HepG2 (cell line): ENCODE measurements at regions not wholly inside any gene's neighbourhood (a gene's known extent, or its start where the extent isn't known, plus 50 kb on each side); places are given as distances from the start of the nearest gene placed in this dataset.

ENCODE experiments used
- ATAC-seq: fragments of 200-7000 bp; cut with Tn5 transposase; 3 replicates; pipeline ENCODE4 v1.9.1; 2020; ENCODE audit warnings: mild to moderate bottlenecking, moderate library complexity
- BruUV-seq: library from RNA; stranded (reverse); fragments of 400-500 nt; replicated peaks from 2 replicates; lab custom pipeline; 2021; lab: Mats Ljungman, UMichigan
- CTCF ChIA-PET: fragments of 300-600 bp; formaldehyde crosslinking; extraction: SDS; loops from one replicate; lab custom pipeline; 2021; ENCODE audit warnings: low total read pairs, inconsistent platforms, low intra/inter-chr PET ratio; lab: Yijun Ruan, JAX
- POLR2A ChIA-PET: fragments of 350-600 bp; sonication (Branson Sonifier 250); formaldehyde crosslinking; loops from one replicate; lab custom pipeline; 2020; ENCODE audit warnings: antibody characterized with exemption, inconsistent platforms; lab: Yijun Ruan, JAX
- DNase-seq: peaks from one replicate; pipeline ENCODE4 v3.0.0-alpha.2; 2015; ENCODE audit warnings: low spot score
- FAIRE-seq: peaks from 3 replicates; lab custom pipeline; 2011; peaks lifted over from hg19 to GRCh38; lab: Jason Lieb, UNC
- H2AFZ ChIP-seq: one replicate; pipeline ENCODE4 v1.6.1; 2011; ENCODE audit warnings: low read length, inconsistent platforms
- H3K27ac ChIP-seq: fragments of 300-600 bp; 3 replicates; pipeline ENCODE4 v1.8.0; 2011; ENCODE audit warnings: mixed run types, mild to moderate bottlenecking, mixed read lengths, low read length, inconsistent platforms; ENCODE audit not compliant: insufficient read depth; ENCODE audit errors: extremely low read length
- H3K27me3 ChIP-seq, 2 experiments: fragments of 200-600 bp in 1 of 2; 2 replicates in 1 of 2; 3 replicates in 1 of 2; pipeline versions ENCODE4 v1.6.0 to v1.8.0; 2011; ENCODE audit warnings: low read length in 2 of 2, mild to moderate bottlenecking in 2 of 2, moderate library complexity in 2 of 2, inconsistent platforms in 1 of 2; ENCODE audit not compliant: insufficient read depth in 2 of 2, control insufficient read depth in 1 of 2
- H3K36me3 ChIP-seq, 2 experiments: fragments of 200-600 bp in 1 of 2; replicated peaks in 1 of 2; 2 replicates in 1 of 2; 3 replicates in 1 of 2; pipeline versions ENCODE4 v1.5.1 to v1.8.0; 2011; ENCODE audit warnings: low read length in 2 of 2, inconsistent platforms in 1 of 2; ENCODE audit not compliant: insufficient read depth in 2 of 2, control insufficient read depth in 1 of 2
- H3K4me1 ChIP-seq: 2 replicates; pipeline ENCODE4 v1.5.1; 2012; ENCODE audit warnings: low read length, inconsistent platforms; ENCODE audit not compliant: insufficient read depth
- H3K4me2 ChIP-seq: 2 replicates; pipeline ENCODE4 v1.6.0; 2011; ENCODE audit warnings: low read depth, low read length, inconsistent platforms
- H3K4me3 ChIP-seq, 3 experiments: fragments of 200-600 bp in 1 of 3; sonication (generic), shearing (Covaris generic) in 1 of 3; replicated peaks in 1 of 3; 2 replicates each; pipeline ENCODE4 v1.5.1; 2011 to 2016; ENCODE audit warnings: low read length in 3 of 3, inconsistent platforms in 2 of 3, low read depth in 2 of 3, mild to moderate bottlenecking in 2 of 3, control low read depth in 1 of 3, mixed read lengths in 1 of 3; ENCODE audit not compliant: insufficient read depth in 1 of 3
- H3K79me2 ChIP-seq: one replicate; pipeline ENCODE4 v1.6.1; 2011; ENCODE audit warnings: low read length, inconsistent platforms; ENCODE audit not compliant: insufficient read depth
- H3K9ac ChIP-seq: 2 replicates; pipeline ENCODE4 v1.6.0; 2011; ENCODE audit warnings: mild to moderate bottlenecking, low read depth, low read length, inconsistent platforms; ENCODE audit not compliant: insufficient read depth
- H3K9me3 ChIP-seq: 2 replicates; pipeline ENCODE4 v1.5.1; 2012; ENCODE audit warnings: mild to moderate bottlenecking, low read length
- H4K20me1 ChIP-seq: 2 replicates; pipeline ENCODE4 v1.6.0; 2011; ENCODE audit warnings: inconsistent platforms, mild to moderate bottlenecking, low read length, moderate library complexity; ENCODE audit not compliant: insufficient read depth
- AHR ChIP-seq: IDR thresholded peaks from 2 replicates; pipeline ENCODE4 v1.6.1; 2018; ENCODE audit warnings: missing genetic modification reagents, missing compliant biosample characterization
- NR2F6 ChIP-seq, 2 experiments: IDR thresholded peaks; 2 replicates each; pipeline ENCODE4 v1.6.1; 2016; ENCODE audit warnings: antibody characterized with exemption in 1 of 2, mild to moderate bottlenecking in 1 of 2
- TBX2 ChIP-seq: sonication (generic); formaldehyde crosslinking; IDR thresholded peaks from 2 replicates; pipeline ENCODE4 v1.5.0; 2020; ENCODE audit warnings: missing genetic modification reagents, mild to moderate bottlenecking, borderline replicate concordance
- XBP1 ChIP-seq: sonication (generic); formaldehyde crosslinking; IDR thresholded peaks from 2 replicates; pipeline ENCODE4 v1.5.0; 2020; ENCODE audit warnings: missing genetic modification reagents
- ZNF180 ChIP-seq: sonication (generic); formaldehyde crosslinking; IDR thresholded peaks from 2 replicates; pipeline ENCODE4 v1.4.0; 2020; ENCODE audit warnings: low read depth, missing genetic modification reagents, borderline replicate concordance
- ZNF354B ChIP-seq: sonication (generic); formaldehyde crosslinking; IDR thresholded peaks from 2 replicates; pipeline ENCODE4 v1.8.0; 2022; ENCODE audit warnings: mild to moderate bottlenecking, missing genetic modification reagents
- ZNF512 ChIP-seq: sonication (generic); formaldehyde crosslinking; IDR thresholded peaks from 2 replicates; pipeline ENCODE4 v1.4.0; 2020; ENCODE audit warnings: mild to moderate bottlenecking, missing genetic modification reagents
- WGBS: methylation state at CpG from one replicate; pipeline ENCODE4 v1.1.6; 2017; ENCODE audit warnings: low lambda C conversion rate; 5-methylcytosine and 5-hydroxymethylcytosine counted together
- in situ Hi-C: cut with HindIII; loops from 2 replicates; pipeline ENCODE4 v1.10.0; 2017; ENCODE audit warnings: low pct_unique_long_range_greater_than_20kb; ENCODE audit not compliant: extremely low pct_ligation_motif_present
- intact Hi-C: fragments of 100-400 bp; cut with micrococcal nuclease; formaldehyde crosslinking; loops from one replicate; pipeline ENCODE4 v1.10.0; 2022; ENCODE audit not compliant: unreplicated experiment
- TF ChIP-seq, protein P1 (sequence below), 2 experiments: sonication (generic) in 1 of 2; formaldehyde crosslinking in 1 of 2; IDR thresholded peaks; 2 replicates each; pipeline versions ENCODE4 v1.4.0 to v1.6.1; 2018 to 2020; ENCODE audit warnings: missing genetic modification reagents in 2 of 2, borderline replicate concordance in 1 of 2, low read depth in 1 of 2, mild to moderate bottlenecking in 1 of 2, missing biosample characterization in 1 of 2
- TF ChIP-seq, protein P2 (sequence below): IDR thresholded peaks from 2 replicates; pipeline ENCODE4 v1.6.1; 2012; ENCODE audit warnings: low read depth, low read length, improper control_type of control experiment

DNA sequence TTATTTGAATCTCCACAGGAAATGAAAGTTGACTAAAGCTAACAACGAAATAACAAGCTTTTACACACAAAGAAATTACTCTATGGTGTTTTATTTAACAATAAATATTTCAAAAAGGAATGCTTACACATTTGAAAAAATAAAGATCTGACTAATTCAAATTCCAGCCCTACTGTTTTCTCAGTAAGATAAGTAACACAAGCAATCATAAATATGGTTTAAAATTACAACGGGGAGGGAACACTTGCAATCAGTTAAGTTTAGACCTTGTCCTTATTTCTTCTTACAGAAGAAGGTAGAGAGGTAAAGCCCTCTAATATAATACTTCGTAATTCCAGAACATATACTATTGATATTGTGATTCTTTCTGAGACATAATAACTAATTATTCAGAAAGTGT lies 158.5 kb downstream of the DHX15 start:
- Histone ChIP-seq H3K79me2 (no peaks in the 10 kb centered on the region), H3K4me1 (no peaks in the 10 kb centered on the region), H3K4me2 (no peak overlapping the region), H2AFZ (no peak overlapping the region), H3K27ac (no peak overlapping the region), H3K36me3 (no peaks in the 10 kb centered on the region), H4K20me1 (no peaks in the 10 kb centered on the region), H3K4me3 (no peak overlapping the region), H3K27me3 (no peaks in the 10 kb centered on the region), H3K9me3 (no peaks in the 10 kb centered on the region)
- WGBS = 1% methylated on average over 3 of the region's 3 CpGs
- no peak for ATAC-seq
- ChIA-PET CTCF (no interaction called here), POLR2A (no interaction called here)
- in situ Hi-C loops (no loop called here), intact Hi-C loops (no loop called here)
- no peak for FAIRE-seq
- no TSS peak for BruUV-seq
- DNase-seq = no peak
- no peak for TF ChIP-seq ZNF180 (CRISPR knock-in tag)
- TF ChIP-seq, protein P1, sequence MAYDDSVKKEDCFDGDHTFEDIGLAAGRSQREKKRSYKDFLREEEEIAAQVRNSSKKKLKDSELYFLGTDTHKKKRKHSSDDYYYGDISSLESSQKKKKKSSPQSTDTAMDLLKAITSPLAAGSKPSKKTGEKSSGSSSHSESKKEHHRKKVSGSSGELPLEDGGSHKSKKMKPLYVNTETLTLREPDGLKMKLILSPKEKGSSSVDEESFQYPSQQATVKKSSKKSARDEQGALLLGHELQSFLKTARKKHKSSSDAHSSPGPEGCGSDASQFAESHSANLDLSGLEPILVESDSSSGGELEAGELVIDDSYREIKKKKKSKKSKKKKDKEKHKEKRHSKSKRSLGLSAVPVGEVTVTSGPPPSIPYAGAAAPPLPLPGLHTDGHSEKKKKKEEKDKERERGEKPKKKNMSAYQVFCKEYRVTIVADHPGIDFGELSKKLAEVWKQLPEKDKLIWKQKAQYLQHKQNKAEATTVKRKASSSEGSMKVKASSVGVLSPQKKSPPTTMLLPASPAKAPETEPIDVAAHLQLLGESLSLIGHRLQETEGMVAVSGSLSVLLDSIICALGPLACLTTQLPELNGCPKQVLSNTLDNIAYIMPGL (CRISPR knock-in tag; IDR thresholded peaks at IDR 0.05; ENCODE audit: borderline replicate concordance in 1 of 2, low read depth in 1 of 2) = no peak
- TF ChIP-seq TBX2 = no peak
- no peak for TF ChIP-seq ZNF354B (CRISPR knock-in tag)
- no peak for TF ChIP-seq XBP1 (CRISPR knock-in tag)
- TF ChIP-seq ZNF512 = no peak
- TF ChIP-seq NR2F6 (IDR thresholded peaks at IDR 0.05) = no peak
- no peak for TF ChIP-seq NR2F6 (CRISPR knock-in tag; IDR thresholded peaks at IDR 0.05)
- TF ChIP-seq, protein P2, sequence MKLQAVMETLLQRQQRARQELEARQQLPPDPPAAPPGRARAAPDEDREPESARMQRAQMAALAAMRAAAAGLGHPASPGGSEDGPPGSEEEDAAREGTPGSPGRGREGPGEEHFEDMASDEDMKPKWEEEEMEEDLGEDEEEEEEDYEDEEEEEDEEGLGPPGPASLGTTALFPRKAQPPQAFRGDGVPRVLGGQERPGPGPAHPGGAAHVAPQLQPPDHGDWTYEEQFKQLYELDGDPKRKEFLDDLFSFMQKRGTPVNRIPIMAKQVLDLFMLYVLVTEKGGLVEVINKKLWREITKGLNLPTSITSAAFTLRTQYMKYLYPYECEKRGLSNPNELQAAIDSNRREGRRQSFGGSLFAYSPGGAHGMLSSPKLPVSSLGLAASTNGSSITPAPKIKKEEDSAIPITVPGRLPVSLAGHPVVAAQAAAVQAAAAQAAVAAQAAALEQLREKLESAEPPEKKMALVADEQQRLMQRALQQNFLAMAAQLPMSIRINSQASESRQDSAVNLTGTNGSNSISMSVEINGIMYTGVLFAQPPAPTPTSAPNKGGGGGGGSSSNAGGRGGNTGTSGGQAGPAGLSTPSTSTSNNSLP = no peak
- TF ChIP-seq AHR (CRISPR knock-in tag) = no peak
- TF ChIP-seq, all 625 proteins: peak for 0
- no peak overlapping the region for H3K9ac ChIP-seq
